DMS153 (cell line): ENCODE measurements at regions not wholly inside any gene's neighbourhood (a gene's known extent, or its start where the extent isn't known, plus 50 kb on each side); places are given as distances from the start of the nearest gene placed in this dataset.
"Not testable (repeated sequence)": the region's sequence is repeated elsewhere in the genome, so short reads cannot be mapped to it uniquely, and the experiment has no call there.

ENCODE experiments used
- DNase-seq: peaks from one replicate; lab custom pipeline; 2025; lab: John Stamatoyannopoulos, UW

GRCh38 chr5:42989190-42989589, 50.9 kb downstream of the ANXA2R start:
- DNase-seq = no peak

GRCh38 chr5:42988568-42988967, 51.6 kb downstream of the ANXA2R start:
- no peak for DNase-seq

GRCh38 chr5:42985129-42986037, 54.7 kb downstream of the ANXA2R start:
- no peak for DNase-seq

GRCh38 chr5:42984307-42984706, 55.8 kb downstream of the ANXA2R start:
- DNase-seq = no peak

GRCh38 chr5:42982107-42982622, 58.0 kb downstream of the ANXA2R start:
- DNase-seq = peak; percentile 76

- not testable (repeated sequence) for DNase-seq
Observed at GRCh38 chr5:42981417-42982106, 58.6 kb downstream of the ANXA2R start.

GRCh38 chr5:42981015-42981414, 59.1 kb downstream of the ANXA2R start:
- DNase-seq = not testable (repeated sequence)

- DNase-seq = not testable (repeated sequence)
Observed at GRCh38 chr5:42980391-42980790, 59.7 kb downstream of the ANXA2R start.

GRCh38 chr5:42979242-42979641, 60.9 kb downstream of the ANXA2R start:
- not testable (repeated sequence) for DNase-seq

GRCh38 chr5:42974536-42974935, 65.6 kb downstream of the ANXA2R start:
- no peak for DNase-seq

GRCh38 chr5:42970636-42971559, 69.2 kb downstream of the ANXA2R start:
- DNase-seq = no peak

GRCh38 chr5:42965934-42966333, 74.2 kb downstream of the ANXA2R start:
- no peak for DNase-seq

GRCh38 chr5:42963412-42963811, 76.7 kb downstream of the ANXA2R start:
- no peak for DNase-seq

GRCh38 chr5:42962124-42962523, 78.0 kb downstream of the ANXA2R start:
- DNase-seq = no peak

- no peak for DNase-seq
Observed at GRCh38 chr5:42960506-42960905, 79.6 kb downstream of the ANXA2R start.

- DNase-seq = no peak
Observed at GRCh38 chr5:42956551-42956950, 83.6 kb downstream of the ANXA2R start.

GRCh38 chr5:42953041-42953440, 87.1 kb downstream of the ANXA2R start:
- DNase-seq = no peak

GRCh38 chr5:42952578-42952974, 87.5 kb downstream of the ANXA2R start:
- no peak for DNase-seq

- peak; percentile 79 for DNase-seq
Observed at GRCh38 chr5:42951293-42951840, 88.8 kb downstream of the ANXA2R start.

GRCh38 chr5:42950456-42951292, 89.4 kb downstream of the ANXA2R start:
- peak; percentile 69 for DNase-seq

GRCh38 chr5:42950116-42950455, 90.0 kb downstream of the ANXA2R start:
- no peak for DNase-seq
